ENCODE measurements at regions not wholly inside any gene's neighbourhood (a gene's known extent, or its start where the extent isn't known, plus 50 kb on each side); places are given as distances from the start of the nearest gene placed in this dataset.
"Not testable (repeated sequence)": the region's sequence is repeated elsewhere in the genome, so short reads cannot be mapped to it uniquely, and the experiment has no call there.

DNA sequence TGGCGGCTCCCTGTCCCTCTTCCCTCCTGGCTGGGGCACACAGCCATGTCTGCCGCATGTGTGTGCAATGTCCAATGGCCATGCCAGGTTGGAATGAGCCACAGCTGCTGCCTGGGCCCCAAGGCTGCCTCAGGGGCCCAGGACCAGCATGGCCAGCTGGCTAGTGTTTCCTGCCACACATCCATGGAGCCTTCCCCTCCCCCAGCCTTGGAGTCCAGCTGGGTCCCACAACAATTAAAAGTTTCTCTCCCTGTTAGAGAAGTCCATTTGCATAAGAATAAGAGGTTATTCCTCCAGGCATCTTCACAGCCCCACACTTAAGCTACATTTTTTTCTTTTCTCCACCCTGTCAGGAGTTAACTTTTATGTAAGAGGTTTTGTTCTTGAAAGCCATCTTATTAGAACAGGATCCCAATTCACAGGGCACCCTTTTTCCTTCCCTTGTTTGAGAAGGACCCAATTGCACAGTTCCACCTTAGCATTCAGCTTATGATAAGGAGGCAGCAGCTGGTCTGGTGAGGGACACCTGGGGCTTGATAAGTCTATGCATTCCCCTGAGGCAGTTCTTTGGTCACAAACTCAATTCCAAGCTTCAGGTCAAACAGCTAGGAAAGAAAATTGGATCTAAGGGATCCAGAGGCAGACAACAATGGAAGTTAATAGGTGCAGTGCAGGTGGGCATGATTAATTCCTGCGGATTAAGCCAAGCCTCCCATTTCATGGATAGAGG is 963.3 kb upstream of the GRIA3 start:
- Histone ChIP-seq H3K4me1 (ENCODE audit: control insufficient read depth, insufficient read depth, low read length) (no peaks in the 10 kb centered on the region), H3K27ac (ENCODE audit: control insufficient read depth, insufficient read depth) (no peak overlapping the region), H3K4me2 (ENCODE audit: control insufficient read depth, insufficient read depth) (no peak overlapping the region), H4K20me1 (ENCODE audit: control insufficient read depth, insufficient read depth) (no peaks in the 10 kb centered on the region), H3K27me3 (replicated peaks in 1 of 2; ENCODE audit: control insufficient read depth in 2 of 2, insufficient read depth in 2 of 2, low read length in 1 of 2) (no peaks in the 10 kb centered on the region), H3K36me3 (ENCODE audit: control insufficient read depth in 2 of 2, insufficient read depth in 2 of 2, low read length in 1 of 2) (no peaks in the 10 kb centered on the region), H3K4me3 (no peak overlapping the region), H3K9me3 (replicated peaks; ENCODE audit: control insufficient read depth, insufficient read depth, low read length) (no peaks in the 10 kb centered on the region), H3K9ac (ENCODE audit: control insufficient read depth, insufficient read depth, low read length) (no peak overlapping the region), H3K79me2 (ENCODE audit: control insufficient read depth, insufficient read depth, low read length) (no peaks in the 10 kb centered on the region), H2AFZ (ENCODE audit: control insufficient read depth, low read depth, low read length) (no peak overlapping the region)
- in situ Hi-C loops (cut with MboI) = no loop called here
- WGBS (ENCODE audit: insufficient coverage, insufficient replicate concordance, low lambda C conversion rate, missing lambda C conversion rate) = 0% methylated on average over 3 of the region's 3 CpGs
- ChIA-PET CTCF (interaction anchor here (0.9 kb wide), 1 partner anchor 16 kb away, joined by 3 read pairs; no protein-coding TSS in a partner anchor), POLR2A (interaction anchor here (0.6 kb wide), 1 partner anchor 50 kb away, joined by 6 read pairs; no protein-coding TSS in a partner anchor), SMC1A (ENCODE audit: uncharacterized antibody, unreplicated experiment) (no interaction called here), RAD21 (ENCODE audit: unreplicated experiment) (no interaction called here)
- FAIRE-seq (no peak), ATAC-seq (no peak), DNase-seq (ENCODE audit: low read depth, low spot score) (no peak)
- intact Hi-C loops (cut with micrococcal nuclease; ENCODE audit: unreplicated experiment) = no loop called here
- no TSS peak for BruUV-seq (replicated peaks)
- no peak for TF ChIP-seq ZZZ3 (IDR thresholded peaks at IDR 0.05; ENCODE audit: control insufficient read depth, insufficient read length, low read depth)
- TF ChIP-seq, protein P1, sequence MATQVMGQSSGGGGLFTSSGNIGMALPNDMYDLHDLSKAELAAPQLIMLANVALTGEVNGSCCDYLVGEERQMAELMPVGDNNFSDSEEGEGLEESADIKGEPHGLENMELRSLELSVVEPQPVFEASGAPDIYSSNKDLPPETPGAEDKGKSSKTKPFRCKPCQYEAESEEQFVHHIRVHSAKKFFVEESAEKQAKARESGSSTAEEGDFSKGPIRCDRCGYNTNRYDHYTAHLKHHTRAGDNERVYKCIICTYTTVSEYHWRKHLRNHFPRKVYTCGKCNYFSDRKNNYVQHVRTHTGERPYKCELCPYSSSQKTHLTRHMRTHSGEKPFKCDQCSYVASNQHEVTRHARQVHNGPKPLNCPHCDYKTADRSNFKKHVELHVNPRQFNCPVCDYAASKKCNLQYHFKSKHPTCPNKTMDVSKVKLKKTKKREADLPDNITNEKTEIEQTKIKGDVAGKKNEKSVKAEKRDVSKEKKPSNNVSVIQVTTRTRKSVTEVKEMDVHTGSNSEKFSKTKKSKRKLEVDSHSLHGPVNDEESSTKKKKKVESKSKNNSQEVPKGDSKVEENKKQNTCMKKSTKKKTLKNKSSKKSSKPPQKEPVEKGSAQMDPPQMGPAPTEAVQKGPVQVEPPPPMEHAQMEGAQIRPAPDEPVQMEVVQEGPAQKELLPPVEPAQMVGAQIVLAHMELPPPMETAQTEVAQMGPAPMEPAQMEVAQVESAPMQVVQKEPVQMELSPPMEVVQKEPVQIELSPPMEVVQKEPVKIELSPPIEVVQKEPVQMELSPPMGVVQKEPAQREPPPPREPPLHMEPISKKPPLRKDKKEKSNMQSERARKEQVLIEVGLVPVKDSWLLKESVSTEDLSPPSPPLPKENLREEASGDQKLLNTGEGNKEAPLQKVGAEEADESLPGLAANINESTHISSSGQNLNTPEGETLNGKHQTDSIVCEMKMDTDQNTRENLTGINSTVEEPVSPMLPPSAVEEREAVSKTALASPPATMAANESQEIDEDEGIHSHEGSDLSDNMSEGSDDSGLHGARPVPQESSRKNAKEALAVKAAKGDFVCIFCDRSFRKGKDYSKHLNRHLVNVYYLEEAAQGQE (IDR thresholded peaks at IDR 0.05; ENCODE audit: low read depth, low read length) = no peak

DNA sequence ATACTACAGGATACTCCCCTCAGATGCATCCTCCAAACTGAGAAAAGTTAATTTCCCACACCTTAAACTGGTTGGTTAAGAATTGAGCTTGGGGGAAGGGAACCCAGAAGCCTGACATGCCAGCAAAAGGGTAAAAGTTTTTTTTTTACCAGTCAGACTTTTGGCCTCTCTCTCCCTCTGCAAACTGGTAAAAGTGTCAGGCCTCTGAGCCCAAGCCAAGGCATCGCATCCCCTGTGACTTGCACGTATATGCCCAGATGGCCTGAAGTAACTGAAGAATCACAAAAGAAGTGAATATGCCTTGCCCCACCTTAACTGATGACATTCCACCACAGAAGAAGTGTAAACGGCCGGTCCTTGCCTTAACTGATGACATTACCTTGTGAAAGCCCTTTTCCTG is 962.3 kb upstream of the GRIA3 start:
- H3K4me1 ChIP-seq (ENCODE audit: control insufficient read depth, insufficient read depth, low read length); H3K4me3 ChIP-seq; FAIRE-seq; H3K9me3 ChIP-seq (replicated peaks; ENCODE audit: control insufficient read depth, insufficient read depth, low read length); RAD21 ChIA-PET (ENCODE audit: unreplicated experiment); H3K79me2 ChIP-seq (ENCODE audit: control insufficient read depth, insufficient read depth, low read length); H3K27me3 ChIP-seq (replicated peaks in 1 of 2; ENCODE audit: control insufficient read depth in 2 of 2, insufficient read depth in 2 of 2, low read length in 1 of 2); intact Hi-C loops (cut with micrococcal nuclease; ENCODE audit: unreplicated experiment); POLR2A ChIA-PET; H3K4me2 ChIP-seq (ENCODE audit: control insufficient read depth, insufficient read depth); H4K20me1 ChIP-seq (ENCODE audit: control insufficient read depth, insufficient read depth); ATAC-seq; H3K27ac ChIP-seq (ENCODE audit: control insufficient read depth, insufficient read depth); in situ Hi-C loops (cut with MboI); H2AFZ ChIP-seq (ENCODE audit: control insufficient read depth, low read depth, low read length); BruUV-seq (replicated peaks); CTCF ChIA-PET; DNase-seq (ENCODE audit: low read depth, low spot score); H3K9ac ChIP-seq (ENCODE audit: control insufficient read depth, insufficient read depth, low read length); H3K36me3 ChIP-seq (ENCODE audit: control insufficient read depth in 2 of 2, insufficient read depth in 2 of 2, low read length in 1 of 2): not testable (repeated sequence)
- WGBS (ENCODE audit: insufficient coverage, insufficient replicate concordance, low lambda C conversion rate, missing lambda C conversion rate) = 0% methylated on average over 2 of the region's 4 CpGs
- SMC1A ChIA-PET (ENCODE audit: uncharacterized antibody, unreplicated experiment) = interaction anchor here (0.7 kb wide), 1 partner anchor 915 kb away, joined by 3 read pairs; no protein-coding TSS in a partner anchor

DNA sequence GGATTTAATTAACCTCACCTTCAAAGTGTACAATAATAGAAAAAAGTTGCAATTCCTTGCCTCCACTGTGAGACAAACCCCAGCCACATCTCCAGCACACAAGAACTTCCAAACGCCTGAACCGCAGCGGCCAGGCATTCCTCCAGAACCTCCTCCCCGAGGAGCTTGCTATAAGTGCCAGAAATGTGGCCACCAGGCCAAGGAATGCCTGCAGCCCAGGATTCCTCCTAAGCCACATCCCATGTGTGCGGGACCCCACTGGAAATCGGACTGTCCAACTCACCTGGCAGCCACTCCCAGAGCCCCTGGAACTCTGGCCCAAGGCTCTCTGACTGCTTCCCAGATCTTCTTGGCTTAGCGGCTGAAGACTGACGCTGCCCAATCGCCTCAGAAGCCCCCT is 959.9 kb upstream of the GRIA3 start:
- H3K36me3 ChIP-seq (ENCODE audit: control insufficient read depth in 2 of 2, insufficient read depth in 2 of 2, low read length in 1 of 2); intact Hi-C loops (cut with micrococcal nuclease; ENCODE audit: unreplicated experiment); H3K9ac ChIP-seq (ENCODE audit: control insufficient read depth, insufficient read depth, low read length); H4K20me1 ChIP-seq (ENCODE audit: control insufficient read depth, insufficient read depth); CTCF ChIA-PET; FAIRE-seq; ATAC-seq; H3K4me3 ChIP-seq; H3K27me3 ChIP-seq (replicated peaks in 1 of 2; ENCODE audit: control insufficient read depth in 2 of 2, insufficient read depth in 2 of 2, low read length in 1 of 2); RAD21 ChIA-PET (ENCODE audit: unreplicated experiment); in situ Hi-C loops (cut with MboI); H3K4me2 ChIP-seq (ENCODE audit: control insufficient read depth, insufficient read depth); POLR2A ChIA-PET; H3K27ac ChIP-seq (ENCODE audit: control insufficient read depth, insufficient read depth); H2AFZ ChIP-seq (ENCODE audit: control insufficient read depth, low read depth, low read length); H3K9me3 ChIP-seq (replicated peaks; ENCODE audit: control insufficient read depth, insufficient read depth, low read length); SMC1A ChIA-PET (ENCODE audit: uncharacterized antibody, unreplicated experiment); BruUV-seq (replicated peaks); H3K79me2 ChIP-seq (ENCODE audit: control insufficient read depth, insufficient read depth, low read length); H3K4me1 ChIP-seq (ENCODE audit: control insufficient read depth, insufficient read depth, low read length); DNase-seq (ENCODE audit: low read depth, low spot score): not testable (repeated sequence)
- WGBS (ENCODE audit: insufficient coverage, insufficient replicate concordance, low lambda C conversion rate, missing lambda C conversion rate) = 50% methylated on average over 9 of the region's 9 CpGs

Measured in GM12878 (cell line).